IgD-negative memory B cell (primary cell): ENCODE measurements at regions not wholly inside any gene's neighbourhood (a gene's known extent, or its start where the extent isn't known, plus 50 kb on each side); places are given as distances from the start of the nearest gene placed in this dataset.
A peak's percentile ranks its signal among the peaks of the same experiment; 100 is the strongest.
"Not testable (repeated sequence)": the region's sequence is repeated elsewhere in the genome, so short reads cannot be mapped to it uniquely, and the experiment has no call there.

Experiments used
- H3K27ac Mint-ChIP-seq, 3 donors: one replicate each; pipeline ENCODE4 v1.8.0; 2020 to 2022; ENCODE audit warnings: mild to moderate bottlenecking in 3 of 3, mixed read lengths in 3 of 3, moderate library complexity in 1 of 3
- H3K27me3 Mint-ChIP-seq: one replicate; pipeline ENCODE4 v1.8.0; 2021; ENCODE audit warnings: mixed read lengths
- H3K36me3 Mint-ChIP-seq: one replicate; pipeline ENCODE4 v1.8.0; 2020; ENCODE audit warnings: mild to moderate bottlenecking, mixed read lengths
- H3K4me1 Mint-ChIP-seq, 3 donors: one replicate each; pipeline ENCODE4 v1.8.0; 2020 to 2022; ENCODE audit warnings: mixed read lengths in 3 of 3, mild to moderate bottlenecking in 1 of 3
- H3K4me3 Mint-ChIP-seq, 4 donors: one replicate each; pipeline ENCODE4 v1.8.0; 2020 to 2022; ENCODE audit warnings: mild to moderate bottlenecking in 4 of 4, mixed read lengths in 4 of 4, moderate library complexity in 3 of 4
- H3K9me3 Mint-ChIP-seq, 3 donors: one replicate each; pipeline ENCODE4 v1.8.0; 2020 to 2021; ENCODE audit warnings: mixed read lengths in 3 of 3, mild to moderate bottlenecking in 1 of 3

GRCh38 chr10:29363930-29364329 lies 75.1 kb downstream of the LYZL1 start:
- H3K9me3 Mint-ChIP-seq, H3K27ac Mint-ChIP-seq, H3K27me3 Mint-ChIP-seq, H3K36me3 Mint-ChIP-seq, H3K4me1 Mint-ChIP-seq: not testable (repeated sequence)
- H3K4me3 Mint-ChIP-seq = peak overlapping the region in 1 of 4 donors; percentile 58

GRCh38 chr10:29366206-29366605 lies 77.3 kb downstream of the LYZL1 start:
- not testable (repeated sequence) for H3K4me1 Mint-ChIP-seq, H3K36me3 Mint-ChIP-seq, H3K9me3 Mint-ChIP-seq, H3K27me3 Mint-ChIP-seq, H3K27ac Mint-ChIP-seq, H3K4me3 Mint-ChIP-seq

- Mint-ChIP-seq H3K4me1 (no peaks in the 10 kb centered on the region), H3K27ac (no peak overlapping the region), H3K36me3 (no peaks in the 10 kb centered on the region), H3K27me3 (peaks cover 6% of the 10 kb centered on the region), H3K9me3 (peaks cover 0 to 2% (median 0%) of the 10 kb centered on the region in 3 donors), H3K4me3 (no peak overlapping the region)
These were observed 80.5 kb downstream of the LYZL1 start for GRCh38 chr10:29369419-29369818.

DNA sequence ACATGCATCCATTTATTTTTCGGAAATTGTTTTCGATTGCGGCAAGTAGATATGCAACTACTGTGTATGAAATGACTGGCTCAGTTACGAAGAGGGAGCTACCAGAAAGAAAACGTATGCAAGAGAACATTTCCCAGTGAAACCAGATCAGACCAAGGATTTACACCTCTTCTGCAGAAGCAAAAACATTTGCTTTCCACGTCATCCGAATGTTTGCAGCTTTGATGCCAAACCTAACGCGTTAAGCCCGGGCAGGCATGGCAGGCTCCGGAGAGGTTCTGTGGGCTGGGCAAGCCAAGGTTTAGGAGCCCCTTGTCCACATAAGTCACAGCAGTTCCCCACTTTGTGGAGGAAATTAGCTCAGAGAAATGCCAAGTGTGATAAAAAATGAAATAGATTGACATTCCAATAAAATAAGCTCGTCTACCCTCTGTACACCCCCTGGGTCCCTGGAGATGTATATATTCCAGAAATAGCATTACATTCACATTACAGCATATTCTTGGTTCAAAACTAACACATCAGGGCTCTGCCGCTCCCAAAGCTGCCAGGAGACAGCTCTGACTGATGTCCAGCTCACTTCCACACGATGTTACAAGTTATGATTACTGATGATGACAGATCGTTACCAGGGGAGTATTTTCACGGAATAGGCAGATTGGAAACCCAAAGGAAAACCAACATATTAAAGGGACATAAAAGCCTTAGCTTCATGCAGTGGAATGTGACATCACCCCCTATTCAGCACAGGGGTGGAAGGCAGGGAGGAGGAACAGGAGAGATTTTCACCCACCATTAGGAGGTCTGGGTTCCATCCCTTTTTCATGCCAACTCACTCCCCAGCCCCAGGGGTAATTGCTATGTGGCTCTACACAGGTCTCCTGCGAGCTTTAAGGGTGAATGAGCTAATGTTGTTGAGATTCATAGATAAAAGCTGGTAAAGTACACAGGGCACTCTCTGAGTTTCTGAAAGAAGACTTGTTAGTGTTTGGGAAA lies 81.5 kb downstream of the LYZL1 start:
- H3K27me3 Mint-ChIP-seq = peaks cover 6% of the 10 kb centered on the region
- H3K4me1 Mint-ChIP-seq = no peaks in the 10 kb centered on the region
- H3K27ac Mint-ChIP-seq = no peak overlapping the region
- H3K9me3 Mint-ChIP-seq = peaks cover 0 to 2% (median 0%) of the 10 kb centered on the region in 3 donors
- no peaks in the 10 kb centered on the region for H3K36me3 Mint-ChIP-seq
- no peak overlapping the region for H3K4me3 Mint-ChIP-seq

DNA sequence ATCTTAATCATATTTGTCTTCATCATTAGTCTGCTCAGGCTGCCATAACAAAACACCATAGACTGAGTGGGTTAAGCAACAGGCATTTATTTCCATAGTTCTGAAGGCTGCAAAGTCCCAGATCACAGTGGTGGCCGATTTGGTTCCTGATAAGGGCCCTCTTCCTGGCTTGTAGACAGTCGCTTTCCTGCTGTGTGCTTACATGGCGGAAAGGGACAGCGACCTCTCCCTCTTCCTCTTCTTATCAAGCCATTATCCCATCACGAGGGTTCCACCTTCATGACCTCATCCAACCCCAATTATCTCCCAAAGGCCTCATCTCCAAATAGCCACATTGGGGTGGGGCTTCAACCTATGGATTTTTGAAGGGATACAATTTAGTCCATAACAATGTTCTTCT lies 84.0 kb downstream of the LYZL1 start:
- H3K27me3 Mint-ChIP-seq = peaks cover 6% of the 10 kb centered on the region
- no peaks in the 10 kb centered on the region for H3K4me1 Mint-ChIP-seq
- H3K27ac Mint-ChIP-seq = no peak overlapping the region
- peaks cover 0 to 2% (median 0%) of the 10 kb centered on the region in 3 donors for H3K9me3 Mint-ChIP-seq
- H3K36me3 Mint-ChIP-seq = no peaks in the 10 kb centered on the region
- H3K4me3 Mint-ChIP-seq = no peak overlapping the region

GRCh38 chr10:29374162-29374561 lies 85.3 kb downstream of the LYZL1 start:
- H3K27ac Mint-ChIP-seq = no peak overlapping the region
- no peak overlapping the region for H3K4me3 Mint-ChIP-seq
- peaks cover 0 to 2% (median 0%) of the 10 kb centered on the region in 3 donors for H3K9me3 Mint-ChIP-seq
- no peaks in the 10 kb centered on the region for H3K4me1 Mint-ChIP-seq
- H3K36me3 Mint-ChIP-seq = no peaks in the 10 kb centered on the region
- peaks cover 5% of the 10 kb centered on the region for H3K27me3 Mint-ChIP-seq

GRCh38 chr10:29375888-29376287 lies 87.0 kb downstream of the LYZL1 start:
- H3K36me3 Mint-ChIP-seq = no peaks in the 10 kb centered on the region
- H3K4me3 Mint-ChIP-seq = no peak overlapping the region
- H3K4me1 Mint-ChIP-seq = no peaks in the 10 kb centered on the region
- peaks cover 2% of the 10 kb centered on the region for H3K27me3 Mint-ChIP-seq
- H3K27ac Mint-ChIP-seq = no peak overlapping the region
- peaks cover 0 to 2% (median 0%) of the 10 kb centered on the region in 3 donors for H3K9me3 Mint-ChIP-seq

- peaks cover 2% of the 10 kb centered on the region for H3K27me3 Mint-ChIP-seq
- H3K4me3 Mint-ChIP-seq = no peak overlapping the region
- H3K36me3 Mint-ChIP-seq = no peaks in the 10 kb centered on the region
- peaks cover 0 to 2% (median 0%) of the 10 kb centered on the region in 3 donors for H3K9me3 Mint-ChIP-seq
- no peaks in the 10 kb centered on the region for H3K4me1 Mint-ChIP-seq
- H3K27ac Mint-ChIP-seq = no peak overlapping the region
These were observed 88.6 kb downstream of the LYZL1 start for GRCh38 chr10:29377333-29377961.

GRCh38 chr10:29378106-29378505 lies 89.2 kb downstream of the LYZL1 start:
- Mint-ChIP-seq H3K27ac (no peak overlapping the region), H3K4me1 (no peaks in the 10 kb centered on the region), H3K9me3 (peaks cover 0 to 3% (median 0%) of the 10 kb centered on the region in 3 donors), H3K27me3 (peaks cover 2% of the 10 kb centered on the region), H3K36me3 (no peaks in the 10 kb centered on the region), H3K4me3 (no peak overlapping the region)

DNA sequence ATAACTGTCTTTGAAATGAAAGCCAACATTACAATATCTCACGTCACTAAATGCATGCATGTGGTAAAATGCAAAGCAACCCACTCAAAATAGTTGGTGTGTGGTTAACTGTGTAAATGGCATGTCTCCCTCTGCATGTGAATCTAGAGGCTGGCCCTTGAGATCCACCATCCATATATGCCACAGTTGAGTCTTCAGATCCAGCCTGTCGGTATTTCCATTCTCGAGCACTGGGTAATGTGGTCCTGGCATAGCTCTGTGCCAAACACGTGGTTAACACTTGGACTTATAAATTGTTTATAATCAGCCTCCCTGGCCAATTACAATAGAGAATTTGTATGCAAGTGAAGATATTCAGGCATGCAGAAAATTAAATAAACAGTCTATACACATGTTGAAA lies 90.3 kb downstream of the LYZL1 start:
- Mint-ChIP-seq H3K4me1 (no peaks in the 10 kb centered on the region), H3K27me3 (peaks cover 2% of the 10 kb centered on the region), H3K9me3 (peaks cover 0 to 5% (median 0%) of the 10 kb centered on the region in 3 donors), H3K36me3 (no peaks in the 10 kb centered on the region), H3K4me3 (no peak overlapping the region), H3K27ac (no peak overlapping the region)

- not testable (repeated sequence) for H3K36me3 Mint-ChIP-seq, H3K27me3 Mint-ChIP-seq, H3K9me3 Mint-ChIP-seq, H3K4me1 Mint-ChIP-seq, H3K4me3 Mint-ChIP-seq, H3K27ac Mint-ChIP-seq
These were observed 91.1 kb downstream of the LYZL1 start for GRCh38 chr10:29379777-29380598.

DNA sequence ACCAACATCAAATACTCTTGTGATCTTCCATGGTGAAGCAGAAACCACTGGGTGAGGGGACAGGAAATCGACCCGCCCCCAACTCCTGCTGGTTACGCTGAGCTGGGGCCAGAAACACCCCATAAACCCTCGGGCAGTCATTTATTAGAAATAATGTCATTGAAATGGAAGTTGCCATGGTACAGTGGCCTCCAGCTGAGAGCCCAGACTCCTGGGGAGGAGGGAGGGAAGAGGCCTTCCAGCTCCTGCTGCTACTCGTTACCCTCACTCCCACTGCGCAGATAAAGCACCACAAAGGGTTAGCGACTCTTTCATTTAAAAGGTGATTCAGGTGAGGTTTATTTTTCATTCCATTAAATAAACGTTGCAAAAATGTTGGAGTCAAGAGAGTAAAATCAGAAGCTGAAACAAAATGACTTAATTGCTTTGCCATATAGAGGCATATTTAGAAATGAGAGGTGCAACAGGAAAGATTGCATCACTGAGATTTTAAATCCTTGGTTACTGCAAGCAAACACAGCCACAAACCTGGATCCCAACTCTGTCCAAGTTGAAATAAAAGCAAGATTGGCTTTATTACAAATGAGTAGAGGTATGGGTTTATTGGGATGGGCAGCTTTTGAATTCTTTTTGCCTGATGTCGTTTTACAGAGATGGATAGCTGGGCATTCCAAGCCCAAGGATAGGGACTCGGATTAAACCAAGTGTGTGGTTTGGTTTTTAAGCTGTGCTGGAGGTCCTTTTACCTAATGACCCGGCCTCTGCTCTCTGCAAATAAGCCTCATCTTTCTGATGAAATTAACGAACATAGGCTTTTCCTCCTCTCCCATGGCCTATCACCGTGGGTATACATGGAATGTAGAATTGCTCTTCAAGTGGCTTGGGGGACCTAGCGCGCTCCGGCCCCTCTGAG lies 92.0 kb downstream of the LYZL1 start:
- not testable (repeated sequence) for H3K36me3 Mint-ChIP-seq, H3K27me3 Mint-ChIP-seq, H3K9me3 Mint-ChIP-seq, H3K4me3 Mint-ChIP-seq, H3K4me1 Mint-ChIP-seq, H3K27ac Mint-ChIP-seq

- H3K27ac Mint-ChIP-seq = no peak overlapping the region
- H3K4me3 Mint-ChIP-seq = no peak overlapping the region
- H3K4me1 Mint-ChIP-seq = peaks cover 0 to 4% (median 3%) of the 10 kb centered on the region in 3 donors
- no peaks in the 10 kb centered on the region for H3K27me3 Mint-ChIP-seq
- peaks cover 0 to 2% (median 0%) of the 10 kb centered on the region in 3 donors for H3K9me3 Mint-ChIP-seq
- no peaks in the 10 kb centered on the region for H3K36me3 Mint-ChIP-seq
These were observed 97.6 kb downstream of the LYZL1 start for GRCh38 chr10:29386342-29386999.

GRCh38 chr10:29387269-29387668 lies 98.4 kb downstream of the LYZL1 start:
- Mint-ChIP-seq H3K4me3 (no peak overlapping the region), H3K27ac (no peak overlapping the region), H3K27me3 (no peaks in the 10 kb centered on the region), H3K36me3 (peaks cover 2% of the 10 kb centered on the region), H3K4me1 (peaks cover 0 to 4% (median 3%) of the 10 kb centered on the region in 3 donors), H3K9me3 (peaks cover 0 to 2% (median 0%) of the 10 kb centered on the region in 3 donors)
